HG02973 (cell line): ENCODE measurements at regions not wholly inside any gene's neighbourhood (a gene's known extent, or its start where the extent isn't known, plus 50 kb on each side); places are given as distances from the start of the nearest gene placed in this dataset.
"Not testable (repeated sequence)": the region's sequence is repeated elsewhere in the genome, so short reads cannot be mapped to it uniquely, and the experiment has no call there.

Experiments used
- ATAC-seq: cut with Tn5 transposase; IDR thresholded peaks from one replicate; pipeline ENCODE4 v1.9.1; 2021; ENCODE audit warnings: moderate library complexity; ENCODE audit not compliant: unreplicated experiment

DNA sequence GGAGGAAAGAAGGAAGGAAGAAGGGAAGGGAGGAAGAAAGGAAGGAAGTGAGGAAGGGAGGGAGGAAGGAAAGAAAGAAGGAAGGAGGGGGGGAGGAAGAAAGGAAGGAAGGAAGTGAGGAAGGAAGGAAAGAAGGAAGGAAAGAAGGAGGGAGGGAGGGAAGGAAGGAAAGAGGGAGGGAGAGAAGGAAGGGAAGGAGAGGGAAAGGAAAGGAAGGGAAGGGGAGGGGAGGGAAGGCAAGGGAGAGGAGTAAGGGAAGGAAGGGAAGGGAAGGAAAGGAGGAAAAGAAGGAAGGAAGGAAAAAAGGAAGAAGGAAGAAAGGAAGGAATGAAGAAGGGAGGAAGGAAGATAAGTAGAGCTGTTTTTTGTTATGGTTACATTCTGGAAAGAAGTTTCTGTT, 141.2 kb downstream of the LRRC3B start:
- ATAC-seq = no peak

GRCh38 chr3:26766031-26766430, 143.5 kb downstream of the LRRC3B start:
- ATAC-seq = no peak

DNA sequence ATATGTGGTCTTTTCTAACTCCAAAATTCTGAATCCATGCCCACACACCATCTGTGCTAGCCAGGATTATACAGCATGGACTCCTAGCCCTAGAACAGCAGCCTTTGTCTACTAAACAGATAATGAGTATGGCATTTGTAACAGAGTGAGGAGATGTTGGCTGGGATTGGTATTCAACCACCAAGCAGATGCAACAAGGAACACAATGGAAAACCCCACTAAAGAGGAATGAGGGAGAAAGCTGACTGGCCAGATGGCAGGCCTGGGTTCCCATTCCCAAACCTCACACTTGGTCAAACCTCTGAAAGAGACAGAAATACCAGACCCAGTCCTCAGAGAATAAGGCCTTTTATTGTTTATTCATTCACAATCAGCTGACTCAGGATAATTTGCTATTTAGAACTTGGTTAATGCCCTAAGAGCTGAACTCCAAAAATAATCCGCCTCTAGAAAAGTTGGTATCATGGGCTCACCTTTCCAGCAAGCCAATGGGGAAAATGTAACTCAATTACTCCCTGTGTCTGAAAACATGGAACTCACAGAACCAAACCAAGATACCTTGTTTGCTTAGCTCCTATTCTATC, 145.6 kb downstream of the LRRC3B start:
- no peak for ATAC-seq

DNA sequence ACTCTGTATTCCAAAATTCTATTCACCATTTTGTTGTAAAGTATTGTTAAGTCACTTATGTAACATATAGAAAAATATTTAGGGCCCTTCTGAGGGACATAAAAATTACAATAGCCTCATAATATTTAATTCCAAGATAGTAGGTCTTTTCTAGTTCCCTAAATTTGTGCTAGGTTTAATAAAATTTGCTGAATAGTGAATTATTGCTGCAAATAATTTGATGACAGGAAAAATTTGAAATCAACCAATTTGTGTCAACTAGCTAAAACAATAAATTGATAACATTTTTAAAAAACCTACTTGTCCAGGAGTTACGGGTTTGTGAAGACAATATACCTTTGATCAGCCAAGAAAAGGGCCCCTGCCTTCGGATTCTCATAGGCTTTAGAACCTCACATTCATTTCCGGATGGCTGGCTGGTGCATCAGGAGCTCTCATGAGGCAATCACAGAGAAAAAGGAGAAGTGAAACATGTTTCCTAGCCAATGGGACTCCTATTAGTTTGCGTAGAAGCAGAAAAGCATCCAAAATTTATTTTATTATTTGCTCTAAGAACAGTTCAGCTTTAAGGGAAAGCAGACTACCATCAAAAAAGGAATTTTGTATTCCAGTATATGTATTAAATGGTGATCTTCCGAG, 177.2 kb downstream of the LRRC3B start:
- ATAC-seq = no peak

DNA sequence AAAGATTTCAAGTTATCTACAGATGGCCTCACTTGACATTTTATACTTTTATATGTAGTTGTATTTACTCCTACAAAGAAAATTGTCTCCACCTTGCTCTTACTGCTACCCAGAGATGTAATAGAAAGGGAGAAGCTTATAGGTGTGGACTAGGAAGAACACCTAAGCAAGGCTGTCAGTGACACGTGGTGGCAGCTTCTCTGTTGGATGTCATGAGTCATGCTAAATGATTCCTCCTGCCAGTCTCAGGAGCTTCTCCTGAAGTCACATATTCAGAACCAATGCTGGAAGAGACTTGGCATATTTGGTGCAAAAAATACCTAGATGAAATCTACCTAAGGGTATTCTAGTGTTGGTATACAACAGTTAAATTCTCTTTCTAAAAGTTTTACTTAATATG, 184.7 kb downstream of the LRRC3B start:
- ATAC-seq = no peak

GRCh38 chr3:26825454-26825853, 202.9 kb downstream of the LRRC3B start:
- ATAC-seq = no peak

DNA sequence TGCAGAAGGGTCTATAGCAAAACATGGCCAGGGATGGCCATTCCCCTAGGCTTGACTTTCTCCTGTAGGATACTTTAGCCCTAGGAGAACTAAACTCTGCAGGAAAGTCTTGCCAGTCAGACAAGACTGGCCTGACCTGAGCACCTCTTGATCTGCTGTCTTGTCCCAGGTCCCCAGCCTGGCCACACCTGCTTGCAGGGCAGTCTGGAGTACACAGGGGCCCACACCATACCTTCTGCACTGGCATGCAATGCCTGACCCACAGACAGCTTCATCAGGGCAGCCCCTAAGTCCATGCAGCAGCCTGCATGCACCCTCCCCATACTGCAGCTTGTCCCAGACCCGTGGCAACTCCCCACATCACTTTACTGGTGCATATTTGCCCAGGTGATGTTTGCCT, 204.6 kb downstream of the LRRC3B start:
- ATAC-seq = no peak

DNA sequence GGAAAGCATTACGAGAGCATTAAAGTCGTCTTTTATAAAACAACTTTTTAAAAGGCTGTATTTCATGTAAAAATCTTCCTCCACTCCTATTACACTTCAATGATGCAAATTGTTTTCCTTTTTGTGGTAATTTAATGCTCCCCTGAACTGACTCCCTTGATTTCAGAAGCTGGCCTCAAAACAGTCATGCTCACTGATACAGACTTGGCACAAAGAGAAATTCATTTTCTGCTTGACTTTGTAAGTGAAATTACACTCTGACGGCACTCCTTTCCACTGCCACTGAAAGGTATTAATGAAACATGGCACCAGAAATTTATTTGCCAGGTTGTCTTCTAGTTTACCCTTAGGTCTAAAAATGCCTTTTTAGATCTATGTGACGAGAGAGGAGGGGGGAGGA, 215.5 kb downstream of the LRRC3B start:
- ATAC-seq = no peak

DNA sequence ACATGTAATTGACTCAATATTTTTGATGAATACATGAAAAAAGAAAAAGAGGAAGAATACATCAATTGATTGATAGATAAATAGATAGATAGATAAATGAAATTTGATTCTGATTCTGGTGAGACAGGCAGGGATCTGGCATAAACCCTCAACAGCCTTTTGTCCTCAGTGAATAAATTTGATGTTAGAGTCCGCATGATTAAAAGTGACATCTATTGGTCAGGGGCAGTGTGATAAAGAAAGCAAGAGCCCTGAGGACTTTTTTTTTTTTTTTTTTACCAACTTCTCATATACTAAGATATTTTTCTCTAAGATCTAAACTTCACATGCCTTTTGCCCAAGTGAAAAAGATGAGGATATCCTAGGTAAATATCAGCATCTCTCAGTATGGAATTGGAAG, 216.4 kb downstream of the LRRC3B start:
- ATAC-seq = no peak

GRCh38 chr3:26840272-26840870, 217.8 kb downstream of the LRRC3B start:
- ATAC-seq = no peak

DNA sequence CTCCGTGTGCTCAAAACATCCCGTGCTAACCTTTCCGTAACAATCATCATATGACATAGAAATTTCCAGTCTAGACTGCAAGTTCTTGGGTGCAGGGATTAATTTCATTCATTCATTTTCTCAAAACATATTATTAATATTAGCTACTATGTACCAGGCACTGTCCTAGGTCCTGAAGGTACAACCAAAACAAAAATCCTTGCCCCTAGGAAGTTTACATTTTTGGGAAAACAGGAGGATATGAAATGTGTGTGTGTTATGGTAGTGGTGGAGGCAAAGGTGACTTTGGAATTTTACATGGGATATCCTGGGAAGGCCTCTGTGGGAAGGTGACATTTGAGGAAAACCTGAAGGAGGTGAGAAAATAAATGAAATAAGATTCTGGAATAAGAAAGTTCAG, 222.6 kb downstream of the LRRC3B start:
- ATAC-seq = no peak

DNA sequence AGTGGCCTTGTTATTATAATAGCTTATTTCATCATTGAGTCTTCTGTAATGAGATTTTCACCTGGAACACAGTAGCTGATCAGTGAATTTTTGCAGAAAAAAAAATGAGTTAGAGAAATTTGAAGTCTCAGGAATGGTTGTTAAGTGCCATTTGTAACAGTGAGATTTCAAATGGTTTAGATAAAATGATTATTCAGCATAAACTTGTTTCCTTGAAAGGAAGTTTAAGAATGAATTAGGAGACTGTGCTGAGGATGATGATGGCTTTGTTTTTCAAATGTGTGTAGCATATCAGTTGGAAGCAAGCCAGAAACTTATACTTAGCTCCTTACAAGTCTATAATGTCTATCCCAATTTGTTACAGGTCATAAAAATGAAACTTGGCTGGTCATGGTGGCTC, 225.1 kb downstream of the LRRC3B start:
- no peak for ATAC-seq

- ATAC-seq = no peak
Observed at GRCh38 chr3:26894443-26894842, 271.9 kb downstream of the LRRC3B start.

- no peak for ATAC-seq
Observed at GRCh38 chr3:26915208-26915607, 292.6 kb downstream of the LRRC3B start.

DNA sequence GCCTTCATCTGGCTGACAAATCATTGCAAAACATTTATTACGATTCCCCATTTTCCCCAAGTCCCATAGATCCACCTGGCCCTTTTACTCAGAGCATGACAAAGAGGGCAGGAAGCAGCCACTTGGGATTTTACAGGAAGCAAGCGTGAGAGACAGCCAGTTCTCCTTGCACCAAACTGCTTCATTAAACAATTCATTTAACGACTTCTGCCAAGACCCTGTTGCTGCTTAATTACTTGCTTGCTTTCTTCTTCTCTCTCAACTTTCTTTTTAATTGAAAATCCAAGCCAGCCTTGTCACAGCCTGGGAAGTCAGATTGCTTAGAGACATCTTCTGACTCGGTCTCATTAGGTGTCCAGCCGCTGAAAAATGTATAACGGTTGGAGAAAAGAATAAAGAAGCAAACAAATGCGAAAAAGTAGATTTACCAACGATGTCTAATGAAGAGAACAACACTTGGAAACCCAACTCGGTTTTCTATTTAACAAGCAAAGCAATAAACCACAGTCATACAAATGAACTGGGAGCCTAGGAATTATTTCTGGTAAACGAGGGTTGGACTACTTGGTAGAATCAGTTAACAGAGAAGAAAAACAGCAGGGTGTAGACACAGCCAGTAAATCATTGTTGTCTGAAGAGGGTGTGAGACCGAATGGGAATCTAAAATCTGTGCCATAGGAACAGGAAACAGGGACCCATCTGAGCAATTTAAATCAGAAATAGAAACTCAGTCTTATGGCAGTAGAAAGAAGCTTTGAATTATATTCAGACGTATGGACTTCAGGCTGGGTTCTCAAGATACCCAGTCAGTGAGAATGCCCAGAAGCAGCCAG, 298.3 kb downstream of the LRRC3B start:
- no peak for ATAC-seq

GRCh38 chr3:26931896-26932295, 309.3 kb downstream of the LRRC3B start:
- no peak for ATAC-seq

GRCh38 chr3:26932752-26933151, 310.2 kb downstream of the LRRC3B start:
- no peak for ATAC-seq

GRCh38 chr3:26945480-26945879, 322.9 kb downstream of the LRRC3B start:
- ATAC-seq = not testable (repeated sequence)

DNA sequence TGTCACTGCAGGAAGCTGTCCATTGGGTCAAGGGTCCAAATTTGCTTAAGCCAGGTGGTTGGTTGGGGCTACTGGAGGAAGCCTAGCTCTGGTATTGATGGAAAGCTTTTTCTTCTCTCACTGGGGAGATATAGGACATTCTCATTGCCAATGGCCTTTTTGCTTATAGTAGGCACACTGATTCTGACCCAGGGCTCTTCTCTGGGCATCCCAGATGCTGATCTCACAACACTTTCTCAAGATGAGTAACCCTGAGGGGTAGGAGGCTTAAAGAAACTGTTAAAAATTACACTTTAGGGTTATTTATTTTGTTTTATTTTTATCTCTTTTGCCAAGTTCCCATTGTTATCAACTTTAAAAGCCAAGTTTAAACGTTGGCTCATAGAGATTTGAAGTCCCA, 337.8 kb downstream of the LRRC3B start:
- no peak for ATAC-seq

DNA sequence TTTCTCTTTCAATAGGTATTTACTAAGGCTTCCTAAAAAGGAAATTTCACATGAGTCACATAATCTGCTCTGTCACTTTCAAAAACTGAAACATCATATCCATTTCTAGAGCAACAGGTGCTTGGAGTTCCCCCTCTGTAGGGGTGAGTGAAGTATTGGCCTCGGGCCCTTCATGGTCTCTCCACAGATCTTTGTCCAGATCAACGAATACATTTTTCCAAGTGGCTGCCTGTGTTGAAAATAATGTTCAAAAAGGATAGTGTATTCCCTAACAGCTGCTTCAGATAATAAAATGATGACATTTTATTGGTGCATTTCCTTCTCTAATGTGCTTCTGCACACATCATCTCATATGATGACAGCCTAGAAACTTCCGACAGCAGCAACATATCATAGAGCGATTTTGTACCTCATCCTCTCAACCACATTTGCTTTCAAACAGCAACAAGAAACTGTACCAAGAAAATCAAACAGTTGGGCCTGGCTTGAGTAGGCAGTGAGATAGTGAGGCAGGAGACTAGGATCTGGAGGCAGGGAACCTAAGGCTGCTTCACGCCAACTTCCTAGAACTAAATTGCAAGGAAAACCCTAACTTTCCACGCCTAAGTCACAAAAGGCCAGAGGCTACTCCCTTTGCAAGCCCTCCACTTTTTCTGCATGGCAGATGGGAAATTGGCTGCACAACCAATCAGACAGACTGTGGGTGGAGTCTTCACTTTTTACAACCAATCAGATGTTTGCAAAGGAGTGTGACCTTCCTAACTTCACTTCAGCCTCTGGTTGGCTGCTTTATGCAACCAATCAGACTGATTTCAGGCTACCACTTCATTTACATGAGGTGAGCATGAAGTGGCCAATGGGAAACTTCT, 340.2 kb downstream of the LRRC3B start:
- peak; percentile 97 for ATAC-seq

DNA sequence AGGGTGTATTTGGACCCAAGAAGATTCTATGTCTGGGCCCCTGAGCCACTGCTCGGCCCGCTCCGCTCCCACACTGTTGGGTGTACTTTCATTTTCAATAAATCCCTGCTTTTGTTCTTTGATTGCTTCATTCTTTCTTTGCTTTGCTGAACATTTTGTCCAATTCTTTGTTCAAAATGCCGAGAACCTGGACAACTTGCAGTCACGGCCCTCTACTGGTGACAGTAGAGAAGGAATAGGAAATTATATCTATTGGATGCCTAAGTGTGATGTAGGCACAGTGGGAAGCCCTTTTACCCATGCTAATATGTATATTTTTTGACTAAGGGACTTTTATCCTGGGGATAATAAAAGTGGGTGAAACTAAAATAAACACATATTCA, 340.8 kb downstream of the LRRC3B start:
- no peak for ATAC-seq
